Thoracic aorta (tissue), 2 donors: ENCODE measurements at regions not wholly inside any gene's neighbourhood (a gene's known extent, or its start where the extent isn't known, plus 50 kb on each side); places are given as distances from the start of the nearest gene placed in this dataset.

Source experiments
- ATAC-seq: fragments of 150-250 bp; one replicate; pipeline ENCODE4 v1.8.0; 2017; ENCODE audit warnings: low read depth; ENCODE audit not compliant: insufficient number of reproducible peaks, low FRiP score
- DNase-seq: peaks from one replicate; pipeline ENCODE4 v3.0.0-alpha.2; 2020; ENCODE audit warnings: low spot score
- H3K27ac ChIP-seq, 2 donors: fragments of 200-600 bp; sonication (generic); 1 replicate in 1 of 2; 2 replicates in 1 of 2; pipeline ENCODE4 v1.5.1; 2016; ENCODE audit warnings: mild to moderate bottlenecking in 2 of 2, moderate library complexity in 2 of 2
- H3K27me3 ChIP-seq: fragments of 200-600 bp; sonication (generic); replicated peaks from 2 replicates; pipeline ENCODE4 v1.6.0; 2016; ENCODE audit warnings: mild to moderate bottlenecking; ENCODE audit not compliant: insufficient read depth
- H3K36me3 ChIP-seq: fragments of 200-600 bp; sonication (generic); one replicate; pipeline ENCODE4 v1.5.1; 2016
- H3K4me1 ChIP-seq, 2 donors: fragments of 200-600 bp; sonication (generic); 1 replicate in 1 of 2; 2 replicates in 1 of 2; pipeline versions ENCODE4 v1.5.1 to v1.6.0; 2016; ENCODE audit warnings: low read depth in 2 of 2, mild to moderate bottlenecking in 1 of 2; ENCODE audit not compliant: control insufficient read depth in 1 of 2
- H3K4me3 ChIP-seq: fragments of 200-600 bp; sonication (generic); 2 replicates; pipeline ENCODE4 v1.5.1; 2016; ENCODE audit warnings: mild to moderate bottlenecking
- H3K9me3 ChIP-seq: fragments of 200-600 bp; sonication (generic); 2 replicates; pipeline ENCODE4 v1.5.1; 2016
- TF ChIP-seq, protein P1 (sequence below): fragments of 200-600 bp; sonication (generic); IDR thresholded peaks from one replicate; pipeline ENCODE4 v1.5.1; 2019; ENCODE audit warnings: antibody characterized with exemption

DNA sequence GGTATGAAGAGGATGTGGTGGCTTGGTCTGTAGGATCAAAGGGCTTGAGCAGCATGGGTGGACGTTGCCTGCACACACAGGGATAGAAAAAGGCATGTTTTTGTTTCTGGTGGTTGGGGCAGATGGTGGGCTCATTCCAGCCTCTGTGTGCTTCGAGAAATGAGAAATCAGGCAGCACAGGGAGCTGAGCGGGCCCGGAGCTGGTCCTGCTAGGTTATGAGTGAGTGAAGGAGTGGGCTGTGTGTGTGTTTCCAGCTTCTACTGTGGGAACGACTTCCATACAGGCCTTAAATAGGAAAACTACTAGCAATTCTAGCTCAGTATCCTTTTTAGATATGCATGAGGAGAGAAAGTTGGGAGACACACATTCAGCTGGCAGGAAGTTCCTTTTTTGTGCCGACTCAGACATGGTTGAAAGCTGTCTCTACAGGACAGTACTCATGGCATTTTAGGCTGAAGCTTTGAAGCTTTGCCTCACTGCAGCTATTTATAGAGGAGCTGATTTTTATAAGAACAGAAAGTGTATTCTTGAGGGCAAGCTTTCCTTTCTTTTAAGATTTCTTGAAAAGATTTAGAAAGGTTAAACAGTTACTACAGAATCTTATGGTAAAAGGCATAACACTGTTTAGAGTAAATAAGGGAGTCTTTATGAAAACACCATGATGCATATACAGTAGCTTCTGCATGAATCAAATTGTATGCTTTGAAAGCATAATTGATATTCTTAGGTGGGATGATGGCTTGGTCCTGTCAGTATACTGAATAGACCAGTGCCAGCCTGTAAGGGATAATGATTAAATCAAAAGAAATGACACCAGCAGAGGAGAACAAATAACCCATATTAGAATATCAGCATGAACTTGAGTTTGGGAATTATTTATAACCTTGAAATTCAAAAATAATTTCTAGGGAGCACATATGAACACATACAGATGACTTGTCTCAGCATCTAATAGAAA is 104.0 kb upstream of the MAN1A1 start:
- no peaks in the 10 kb centered on the region for H3K36me3 ChIP-seq
- H3K9me3 ChIP-seq, result no peaks in the 10 kb centered on the region
- TF ChIP-seq, protein P1, sequence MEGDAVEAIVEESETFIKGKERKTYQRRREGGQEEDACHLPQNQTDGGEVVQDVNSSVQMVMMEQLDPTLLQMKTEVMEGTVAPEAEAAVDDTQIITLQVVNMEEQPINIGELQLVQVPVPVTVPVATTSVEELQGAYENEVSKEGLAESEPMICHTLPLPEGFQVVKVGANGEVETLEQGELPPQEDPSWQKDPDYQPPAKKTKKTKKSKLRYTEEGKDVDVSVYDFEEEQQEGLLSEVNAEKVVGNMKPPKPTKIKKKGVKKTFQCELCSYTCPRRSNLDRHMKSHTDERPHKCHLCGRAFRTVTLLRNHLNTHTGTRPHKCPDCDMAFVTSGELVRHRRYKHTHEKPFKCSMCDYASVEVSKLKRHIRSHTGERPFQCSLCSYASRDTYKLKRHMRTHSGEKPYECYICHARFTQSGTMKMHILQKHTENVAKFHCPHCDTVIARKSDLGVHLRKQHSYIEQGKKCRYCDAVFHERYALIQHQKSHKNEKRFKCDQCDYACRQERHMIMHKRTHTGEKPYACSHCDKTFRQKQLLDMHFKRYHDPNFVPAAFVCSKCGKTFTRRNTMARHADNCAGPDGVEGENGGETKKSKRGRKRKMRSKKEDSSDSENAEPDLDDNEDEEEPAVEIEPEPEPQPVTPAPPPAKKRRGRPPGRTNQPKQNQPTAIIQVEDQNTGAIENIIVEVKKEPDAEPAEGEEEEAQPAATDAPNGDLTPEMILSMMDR, result no peak
- H3K27ac ChIP-seq, result no peak overlapping the region
- H3K4me3 ChIP-seq, result no peak overlapping the region
- peaks cover 0 to 3% of the 10 kb centered on the region in 2 donors for H3K4me1 ChIP-seq
- DNase-seq (no peak), ATAC-seq (no peak)
- no peaks in the 10 kb centered on the region for H3K27me3 ChIP-seq

DNA sequence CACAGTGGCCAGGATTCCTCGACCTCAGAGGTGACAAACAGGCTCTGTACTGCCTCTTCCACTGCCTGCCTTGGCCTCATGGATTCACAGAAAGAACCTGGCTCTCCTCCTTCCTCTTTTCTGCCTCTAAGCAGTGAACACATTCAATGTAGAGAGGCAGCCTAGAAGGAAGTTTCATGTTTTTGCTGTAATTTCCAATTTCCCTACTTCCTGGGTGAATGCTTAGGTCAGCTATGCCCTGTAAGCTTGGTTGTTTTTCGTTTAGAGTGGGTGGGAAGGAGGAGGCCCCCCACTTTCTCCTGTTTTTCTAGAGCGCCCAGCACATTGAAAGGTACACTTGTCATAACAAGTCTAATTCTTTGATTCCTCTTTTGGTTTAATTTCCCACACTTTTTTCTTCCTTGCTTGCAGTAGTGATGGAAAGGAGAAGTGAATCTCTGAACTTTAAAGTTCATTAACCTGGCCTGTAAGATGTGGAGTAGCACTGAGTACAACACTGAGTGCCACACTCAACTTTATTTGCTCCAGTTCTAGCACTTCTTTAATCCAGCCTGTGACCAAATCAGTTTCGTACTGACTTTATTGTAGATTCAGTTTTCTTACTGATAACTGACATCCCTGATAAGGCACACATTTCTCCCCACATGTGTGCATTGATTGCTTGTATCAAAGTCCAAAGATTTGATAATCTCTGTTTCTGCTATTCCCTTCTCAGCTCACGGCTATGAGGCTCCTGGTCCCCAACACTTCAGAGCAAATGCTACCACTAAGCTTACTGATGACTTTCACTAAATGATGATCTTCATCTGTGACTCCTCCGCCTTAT is 100.0 kb upstream of the MAN1A1 start:
- no peaks in the 10 kb centered on the region for H3K27me3 ChIP-seq
- peaks cover 10 to 25% of the 10 kb centered on the region in 2 donors for H3K4me1 ChIP-seq
- H3K4me3 ChIP-seq, result no peak overlapping the region
- no peaks in the 10 kb centered on the region for H3K36me3 ChIP-seq
- ATAC-seq, result no peak
- no peaks in the 10 kb centered on the region for H3K9me3 ChIP-seq
- no peak for DNase-seq
- no peak overlapping the region for H3K27ac ChIP-seq
- TF ChIP-seq, protein P1, result no peak

DNA sequence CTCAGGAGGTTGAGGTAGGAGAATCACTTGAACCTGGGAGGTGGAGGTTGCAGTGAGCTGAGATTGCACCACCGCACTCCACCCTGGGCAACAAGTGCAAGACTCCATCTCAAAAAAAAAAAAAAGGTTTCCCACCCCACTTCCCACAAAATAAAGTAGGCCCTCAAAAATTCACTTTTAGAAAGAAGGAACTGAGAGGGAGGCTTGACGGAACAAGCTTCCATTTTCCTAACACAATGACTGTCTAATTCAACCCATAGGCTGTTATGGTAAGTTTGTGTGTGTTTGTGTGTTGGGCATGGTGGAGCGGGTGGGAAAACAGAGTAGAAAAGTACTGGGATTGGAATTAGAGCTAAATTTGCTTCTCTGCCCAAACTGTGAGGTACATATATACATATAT is 98.4 kb upstream of the MAN1A1 start:
- Histone ChIP-seq H3K4me1 (peaks cover 10 to 21% of the 10 kb centered on the region in 2 donors), H3K27ac (no peak overlapping the region), H3K36me3 (no peaks in the 10 kb centered on the region), H3K4me3 (no peak overlapping the region), H3K9me3 (no peaks in the 10 kb centered on the region), H3K27me3 (no peaks in the 10 kb centered on the region)
- DNase-seq, result no peak
- TF ChIP-seq, protein P1, result no peak
- no peak for ATAC-seq

DNA sequence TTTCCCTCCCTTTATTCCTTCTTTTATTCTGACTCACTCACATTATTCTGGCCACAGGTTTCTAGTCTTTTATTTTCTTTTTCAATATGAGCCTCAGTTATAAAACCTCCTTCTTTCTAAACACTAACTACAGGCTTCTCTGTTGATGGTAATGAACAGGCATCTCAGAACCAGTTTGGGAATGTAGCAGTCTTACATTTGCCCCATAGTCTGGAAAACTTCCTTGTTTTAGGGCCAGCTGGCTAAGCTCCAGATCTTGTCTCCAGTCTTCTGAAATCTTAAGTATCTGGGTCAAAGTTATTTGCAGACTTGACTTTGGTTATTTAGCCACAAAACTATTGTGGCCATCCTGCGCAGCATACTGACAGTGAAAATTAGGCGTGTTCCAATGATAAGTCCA is 97.0 kb upstream of the MAN1A1 start:
- Histone ChIP-seq H3K4me3 (no peak overlapping the region), H3K27me3 (no peaks in the 10 kb centered on the region), H3K36me3 (no peaks in the 10 kb centered on the region), H3K4me1 (peaks cover 10 to 21% of the 10 kb centered on the region in 2 donors), H3K27ac (peak overlapping the region in 1 of 2 donors; percentile 46), H3K9me3 (no peaks in the 10 kb centered on the region)
- DNase-seq (no peak), ATAC-seq (no peak)
- TF ChIP-seq, protein P1, result no peak

DNA sequence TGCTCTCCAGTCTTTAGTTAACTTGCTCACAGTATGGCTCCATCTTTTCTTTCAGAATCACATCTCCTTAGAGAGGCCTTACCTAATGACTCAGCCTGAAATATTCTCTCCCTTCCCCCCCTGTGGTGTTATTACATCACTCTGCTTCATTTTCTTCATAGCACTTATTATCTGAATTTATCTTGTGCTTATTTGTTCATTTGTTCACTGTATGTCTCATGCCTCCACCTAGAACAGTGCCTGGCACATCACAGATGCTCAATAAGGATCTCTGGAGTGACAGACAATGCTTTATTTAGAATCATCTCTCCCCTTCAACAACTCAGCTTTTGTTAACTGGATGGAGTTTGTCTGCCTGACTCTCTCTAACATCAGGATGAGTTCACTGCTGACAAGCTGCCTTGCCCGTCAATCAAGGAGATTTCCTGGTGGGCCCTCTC is 96.6 kb upstream of the MAN1A1 start:
- TF ChIP-seq, protein P1, result no peak
- Histone ChIP-seq H3K27ac (peak overlapping the region in 1 of 2 donors; percentile 46), H3K36me3 (no peaks in the 10 kb centered on the region), H3K4me1 (peaks cover 10 to 21% of the 10 kb centered on the region in 2 donors), H3K9me3 (no peaks in the 10 kb centered on the region), H3K27me3 (no peaks in the 10 kb centered on the region), H3K4me3 (no peak overlapping the region)
- DNase-seq (no peak), ATAC-seq (no peak)
